Activated CD4-positive, alpha-beta memory T cell treated with anti-CD3 and anti-CD28 coated beads, Interleukin-2, amount 10 ng/mL, durations not matched to agents 7 days and 5 days (primary cell): ENCODE measurements at regions not wholly inside any gene's neighbourhood (a gene's known extent, or its start where the extent isn't known, plus 50 kb on each side); places are given as distances from the start of the nearest gene placed in this dataset.

ENCODE experiments used
- CTCF ChIA-PET: fragments of 350-600 bp; sonication (Branson Sonifier 250); formaldehyde crosslinking; loops from one replicate; lab custom pipeline; 2021; ENCODE audit warnings: antibody characterized with exemption, inconsistent platforms; lab: Charles Lee
- POLR2A ChIA-PET: fragments of 350-600 bp; sonication (Branson Sonifier 250); formaldehyde crosslinking; loops from one replicate; lab custom pipeline; 2021; ENCODE audit warnings: antibody characterized with exemption; lab: Charles Lee
- DNase-seq: peaks from one replicate; pipeline ENCODE4 v3.0.0-alpha.2; 2020
- H3K27ac Mint-ChIP-seq: one replicate; pipeline ENCODE4 v1.8.0; 2021; ENCODE audit warnings: mild to moderate bottlenecking, mixed read lengths
- H3K27me3 Mint-ChIP-seq: one replicate; pipeline ENCODE4 v1.8.0; 2021; ENCODE audit warnings: mixed read lengths
- H3K36me3 Mint-ChIP-seq: one replicate; pipeline ENCODE4 v1.8.0; 2021; ENCODE audit warnings: low read depth, mixed read lengths
- H3K4me1 Mint-ChIP-seq: one replicate; pipeline ENCODE4 v1.8.0; 2021; ENCODE audit warnings: mixed read lengths
- H3K4me3 Mint-ChIP-seq: one replicate; pipeline ENCODE4 v1.8.0; 2021; ENCODE audit warnings: mild to moderate bottlenecking, mixed read lengths
- H3K9me3 Mint-ChIP-seq: one replicate; pipeline ENCODE4 v1.8.0; 2021; ENCODE audit warnings: mixed read lengths

- H3K4me3 Mint-ChIP-seq, result no peak overlapping the region
- H3K4me1 Mint-ChIP-seq, result no peaks in the 10 kb centered on the region
- ChIA-PET POLR2A (no interaction called here), CTCF (no interaction called here)
- H3K9me3 Mint-ChIP-seq, result no peaks in the 10 kb centered on the region
- no peak for DNase-seq
- H3K27ac Mint-ChIP-seq, result no peak overlapping the region
- H3K36me3 Mint-ChIP-seq, result no peaks in the 10 kb centered on the region
- H3K27me3 Mint-ChIP-seq, result peaks cover 8% of the 10 kb centered on the region
Observed at GRCh38 chr1:91137173-91137852, 115.5 kb upstream of the ZNF644 start.

GRCh38 chr1:91135799-91136198 lies 114.0 kb upstream of the ZNF644 start:
- H3K36me3 Mint-ChIP-seq, result no peaks in the 10 kb centered on the region
- no peak for DNase-seq
- ChIA-PET POLR2A (no interaction called here), CTCF (no interaction called here)
- no peak overlapping the region for H3K27ac Mint-ChIP-seq
- H3K27me3 Mint-ChIP-seq, result peaks cover 8% of the 10 kb centered on the region
- H3K9me3 Mint-ChIP-seq, result no peaks in the 10 kb centered on the region
- no peak overlapping the region for H3K4me3 Mint-ChIP-seq
- H3K4me1 Mint-ChIP-seq, result no peaks in the 10 kb centered on the region

GRCh38 chr1:91133248-91133647 lies 111.4 kb upstream of the ZNF644 start:
- no peak overlapping the region for H3K27ac Mint-ChIP-seq
- no peak overlapping the region for H3K4me3 Mint-ChIP-seq
- no peaks in the 10 kb centered on the region for H3K9me3 Mint-ChIP-seq
- ChIA-PET CTCF (no interaction called here), POLR2A (no interaction called here)
- peaks cover 8% of the 10 kb centered on the region for H3K27me3 Mint-ChIP-seq
- no peaks in the 10 kb centered on the region for H3K4me1 Mint-ChIP-seq
- no peak for DNase-seq
- no peaks in the 10 kb centered on the region for H3K36me3 Mint-ChIP-seq

DNA sequence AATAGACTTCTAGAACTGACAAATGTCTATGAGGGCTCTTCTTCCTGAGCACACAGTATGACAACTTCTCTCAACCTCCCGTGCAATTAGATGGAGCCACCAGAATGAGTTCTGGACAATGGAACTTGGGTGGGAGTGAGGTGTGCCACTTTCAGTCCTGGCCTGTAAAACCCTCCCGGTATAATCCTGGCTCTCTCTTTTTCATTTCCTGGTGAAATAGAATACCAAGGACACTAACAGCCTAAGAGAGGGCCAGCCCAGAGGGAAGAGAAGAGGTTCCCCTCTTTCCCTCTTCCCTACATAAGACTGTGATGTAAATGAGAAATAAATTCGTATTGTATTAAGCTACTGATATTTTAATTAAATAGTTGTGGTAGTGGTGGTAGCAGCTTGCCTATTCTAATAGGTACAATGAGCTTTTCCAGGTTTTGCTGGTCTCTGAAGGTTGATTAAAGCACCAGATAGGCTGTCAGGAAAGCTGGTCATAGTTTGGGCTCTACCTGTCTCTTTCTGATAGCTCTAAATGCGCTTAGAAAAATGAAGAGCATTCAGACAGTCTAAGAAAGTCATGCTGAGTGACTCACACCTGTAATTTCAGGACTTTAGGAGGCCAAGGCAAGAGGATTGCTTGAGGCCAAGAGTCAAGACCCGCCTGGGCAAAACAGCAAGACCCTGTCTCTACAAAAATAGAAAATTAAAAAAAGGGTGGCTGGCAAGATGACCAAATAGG lies 108.6 kb upstream of the ZNF644 start:
- CTCF ChIA-PET, result no interaction called here
- POLR2A ChIA-PET, result no interaction called here
- H3K27me3 Mint-ChIP-seq, result peaks cover 8% of the 10 kb centered on the region

GRCh38 chr1:91129458-91129857 lies 107.6 kb upstream of the ZNF644 start:
- Mint-ChIP-seq H3K9me3 (no peaks in the 10 kb centered on the region), H3K4me3 (no peak overlapping the region), H3K27me3 (peaks cover 8% of the 10 kb centered on the region), H3K4me1 (peaks cover 9% of the 10 kb centered on the region), H3K36me3 (no peaks in the 10 kb centered on the region), H3K27ac (no peak overlapping the region)
- ChIA-PET CTCF (no interaction called here), POLR2A (interaction anchor here (1.0 kb wide), 1 partner anchor 9 kb away, joined by 3 read pairs; no protein-coding TSS in a partner anchor)
- DNase-seq, result no peak

More for the DNA sequence above, 108.6 kb upstream of the ZNF644 start:
- no peak for DNase-seq
- no peaks in the 10 kb centered on the region for H3K36me3 Mint-ChIP-seq
- no peaks in the 10 kb centered on the region for H3K9me3 Mint-ChIP-seq
- H3K4me3 Mint-ChIP-seq, result no peak overlapping the region
- H3K4me1 Mint-ChIP-seq, result peaks cover 1% of the 10 kb centered on the region
- H3K27ac Mint-ChIP-seq, result no peak overlapping the region

DNA sequence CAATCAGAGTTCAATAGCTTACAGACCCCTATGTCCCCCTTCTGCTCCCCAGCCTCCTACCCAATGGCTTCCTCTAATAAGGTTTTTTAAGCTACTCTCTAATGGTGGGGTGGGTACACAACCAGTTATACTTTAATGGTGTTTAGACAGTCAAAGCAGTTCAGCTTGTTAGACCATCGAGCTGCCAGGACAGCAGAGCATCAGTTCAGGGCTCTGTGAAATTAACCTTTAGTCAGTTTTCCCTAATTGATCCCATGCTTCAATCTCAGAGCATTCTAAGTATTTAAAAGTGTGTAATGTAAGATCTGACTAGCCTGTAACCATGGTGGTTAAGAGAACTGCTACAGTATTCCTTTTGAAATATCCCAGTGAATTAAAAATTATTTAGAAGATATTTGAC lies 107.2 kb upstream of the ZNF644 start:
- DNase-seq, result no peak
- CTCF ChIA-PET, result no interaction called here
- H3K27me3 Mint-ChIP-seq, result peaks cover 8% of the 10 kb centered on the region
- no peaks in the 10 kb centered on the region for H3K9me3 Mint-ChIP-seq
- no peaks in the 10 kb centered on the region for H3K36me3 Mint-ChIP-seq
- no peak overlapping the region for H3K27ac Mint-ChIP-seq
- H3K4me3 Mint-ChIP-seq, result no peak overlapping the region
- POLR2A ChIA-PET, result interaction anchor here (1.0 kb wide), 1 partner anchor 9 kb away, joined by 3 read pairs; no protein-coding TSS in a partner anchor
- peaks cover 14% of the 10 kb centered on the region for H3K4me1 Mint-ChIP-seq

- H3K9me3 Mint-ChIP-seq, result no peaks in the 10 kb centered on the region
- CTCF ChIA-PET, result interaction anchor here (1.4 kb wide), 1 partner anchor 41 kb away, joined by 5 read pairs; no protein-coding TSS in a partner anchor
- no peaks in the 10 kb centered on the region for H3K36me3 Mint-ChIP-seq
- peak; percentile 24 for DNase-seq
- no peak overlapping the region for H3K27ac Mint-ChIP-seq
- no peak overlapping the region for H3K4me3 Mint-ChIP-seq
- peaks cover 22% of the 10 kb centered on the region for H3K4me1 Mint-ChIP-seq
- H3K27me3 Mint-ChIP-seq, result no peaks in the 10 kb centered on the region
- POLR2A ChIA-PET, result interaction anchor here (0.6 kb wide), 1 partner anchor 760 kb away, joined by 3 read pairs; no protein-coding TSS in a partner anchor
Observed at GRCh38 chr1:91124989-91125417, 103.2 kb upstream of the ZNF644 start.

DNA sequence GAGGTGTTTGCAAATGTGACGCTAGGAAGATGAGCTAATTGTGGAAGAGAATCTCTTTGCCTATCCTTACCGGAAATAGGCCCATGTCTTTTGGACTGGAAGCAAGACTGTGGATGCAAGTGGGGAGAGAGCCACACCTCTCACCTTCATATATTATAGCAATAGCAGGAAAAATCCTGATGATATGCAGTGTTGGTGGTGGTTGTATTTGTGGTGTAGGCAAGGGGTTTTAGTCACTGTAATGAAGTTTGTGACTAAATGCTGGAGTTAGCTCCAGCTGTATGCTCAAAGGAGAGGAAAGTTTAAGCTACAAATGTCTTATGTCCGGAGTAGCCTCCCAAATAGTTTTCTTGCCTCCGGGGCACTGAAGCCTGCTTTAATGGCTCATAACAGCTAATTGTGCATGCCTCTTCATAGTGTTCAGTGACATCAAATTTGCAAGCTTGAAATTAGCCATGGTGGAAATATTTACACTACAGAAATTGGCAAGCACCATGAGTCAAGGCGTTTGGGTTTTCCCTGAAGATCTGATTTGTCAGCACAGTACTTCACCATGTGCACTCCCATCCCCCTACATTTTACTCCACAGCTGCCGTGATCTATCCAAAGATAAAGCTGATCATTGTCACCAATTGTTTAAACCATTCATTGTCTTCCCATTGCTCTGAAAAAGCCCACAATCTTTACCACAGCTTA lies 102.6 kb upstream of the ZNF644 start:
- Mint-ChIP-seq H3K4me3 (no peak overlapping the region), H3K36me3 (no peaks in the 10 kb centered on the region), H3K27me3 (no peaks in the 10 kb centered on the region), H3K9me3 (no peaks in the 10 kb centered on the region), H3K4me1 (peaks cover 22% of the 10 kb centered on the region), H3K27ac (no peak overlapping the region)
- ChIA-PET POLR2A (interaction anchor here (0.6 to 1.1 kb wide), 2 partner anchors 20 to 761 kb away, joined by 3 read pairs; no protein-coding TSS in a partner anchor), CTCF (interaction anchor here (1.4 kb wide), 1 partner anchor 41 kb away, joined by 5 read pairs; no protein-coding TSS in a partner anchor)
- no peak for DNase-seq

DNA sequence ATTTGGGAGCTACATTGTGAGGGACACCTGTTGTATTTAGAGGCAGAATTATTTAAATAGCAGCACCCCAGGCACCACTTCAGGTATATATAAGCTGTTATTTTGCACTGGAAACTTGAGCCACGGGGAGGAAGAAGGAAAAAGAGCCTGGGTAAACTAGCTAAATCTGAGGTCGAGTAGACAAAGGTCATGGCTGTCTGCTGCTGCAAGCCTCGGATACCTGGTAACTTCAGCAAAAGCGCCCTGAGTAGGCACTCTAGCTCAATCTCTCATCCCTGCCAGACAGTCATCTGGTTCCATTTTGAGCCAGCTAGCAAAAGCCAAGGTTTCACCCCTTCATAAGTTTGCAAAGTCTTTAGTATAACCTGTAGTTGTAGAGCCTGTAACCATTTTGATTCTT lies 101.9 kb upstream of the ZNF644 start:
- POLR2A ChIA-PET, result interaction anchor here (1.1 kb wide), 1 partner anchor 21 kb away, joined by 3 read pairs; no protein-coding TSS in a partner anchor
- CTCF ChIA-PET, result interaction anchor here (0.6 to 1.4 kb wide), 3 partner anchors 11 to 390 kb away, joined by 3 to 5 read pairs (median 3); no protein-coding TSS in a partner anchor
- no peak overlapping the region for H3K4me3 Mint-ChIP-seq
- DNase-seq, result no peak
- H3K9me3 Mint-ChIP-seq, result no peaks in the 10 kb centered on the region
- H3K27ac Mint-ChIP-seq, result no peak overlapping the region
- H3K36me3 Mint-ChIP-seq, result no peaks in the 10 kb centered on the region
- peaks cover 22% of the 10 kb centered on the region for H3K4me1 Mint-ChIP-seq
- H3K27me3 Mint-ChIP-seq, result no peaks in the 10 kb centered on the region

GRCh38 chr1:91123319-91123718 lies 101.5 kb upstream of the ZNF644 start:
- no peak for DNase-seq
- no peak overlapping the region for H3K27ac Mint-ChIP-seq
- H3K4me1 Mint-ChIP-seq, result peaks cover 22% of the 10 kb centered on the region
- H3K27me3 Mint-ChIP-seq, result no peaks in the 10 kb centered on the region
- no peaks in the 10 kb centered on the region for H3K36me3 Mint-ChIP-seq
- CTCF ChIA-PET, result interaction anchor here (0.6 kb wide), 1 partner anchor 389 kb away, joined by 3 read pairs; no protein-coding TSS in a partner anchor
- POLR2A ChIA-PET, result interaction anchor here (1.1 kb wide), 1 partner anchor 21 kb away, joined by 3 read pairs; no protein-coding TSS in a partner anchor
- no peaks in the 10 kb centered on the region for H3K9me3 Mint-ChIP-seq
- H3K4me3 Mint-ChIP-seq, result no peak overlapping the region

- H3K27ac Mint-ChIP-seq, result no peak overlapping the region
- no peaks in the 10 kb centered on the region for H3K27me3 Mint-ChIP-seq
- DNase-seq, result no peak
- H3K36me3 Mint-ChIP-seq, result no peaks in the 10 kb centered on the region
- ChIA-PET POLR2A (no interaction called here), CTCF (interaction anchor here (1.1 kb wide), 1 partner anchor 43 kb away, joined by 5 read pairs; no protein-coding TSS in a partner anchor)
- no peak overlapping the region for H3K4me3 Mint-ChIP-seq
- H3K4me1 Mint-ChIP-seq, result peaks cover 22% of the 10 kb centered on the region
- H3K9me3 Mint-ChIP-seq, result no peaks in the 10 kb centered on the region
Observed at GRCh38 chr1:91122106-91122717, 100.4 kb upstream of the ZNF644 start.

DNA sequence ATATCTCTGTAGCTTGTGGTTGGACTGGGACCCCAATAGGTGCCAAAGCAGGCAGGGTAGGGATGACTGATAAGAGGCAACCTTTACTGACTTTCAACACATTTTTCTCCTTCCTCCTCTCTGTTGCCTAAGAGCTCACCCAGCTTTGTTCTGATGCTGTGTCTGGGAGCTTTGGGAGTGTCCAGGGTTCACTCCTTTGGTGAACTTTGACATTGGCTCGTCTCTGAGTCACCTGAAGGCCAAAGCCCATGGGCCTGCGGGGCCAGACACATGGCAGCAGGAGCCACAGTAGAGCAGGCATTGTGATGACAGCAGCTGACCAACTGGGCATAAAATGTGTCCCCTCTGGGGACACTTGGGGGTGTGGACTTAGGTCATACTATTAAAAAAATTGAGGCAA lies 99.5 kb upstream of the ZNF644 start:
- Mint-ChIP-seq H3K27ac (no peak overlapping the region), H3K4me1 (peaks cover 22% of the 10 kb centered on the region), H3K4me3 (no peak overlapping the region), H3K36me3 (no peaks in the 10 kb centered on the region), H3K27me3 (no peaks in the 10 kb centered on the region), H3K9me3 (no peaks in the 10 kb centered on the region)
- no peak for DNase-seq
- POLR2A ChIA-PET, result interaction anchor here (1.6 kb wide), 1 partner anchor 8 kb away, joined by 3 read pairs; no protein-coding TSS in a partner anchor
- CTCF ChIA-PET, result interaction anchor here (1.1 kb wide), 1 partner anchor 44 kb away, joined by 5 read pairs; no protein-coding TSS in a partner anchor
